RWPE1 (cell line): ENCODE measurements at regions not wholly inside any gene's neighbourhood (a gene's known extent, or its start where the extent isn't known, plus 50 kb on each side); places are given as distances from the start of the nearest gene placed in this dataset.
"Not testable (repeated sequence)": the region's sequence is repeated elsewhere in the genome, so short reads cannot be mapped to it uniquely, and the experiment has no call there.

Experiments
- CTCF ChIA-PET: fragments of 350-600 bp; sonication (Branson Sonifier 250); formaldehyde crosslinking; extraction: SDS; loops from one replicate; lab custom pipeline; 2021; lab: Yijun Ruan, JAX
- POLR2A ChIA-PET: fragments of 400-600 bp; formaldehyde crosslinking; extraction: SDS; loops from one replicate; lab custom pipeline; 2020; ENCODE audit warnings: antibody characterized with exemption; ENCODE audit not compliant: low non-redundant PET; lab: Yijun Ruan, JAX
- DNase-seq: peaks from one replicate; pipeline ENCODE4 v3.0.0; 2012; ENCODE audit warnings: low spot score
- H3K27ac ChIP-seq: fragments of 450-650 bp; 2 replicates; pipeline ENCODE4 v1.5.1; 2017
- TF ChIP-seq, protein P1 (sequence below): fragments of 450-650 bp; conservative IDR thresholded peaks from 2 replicates; pipeline ENCODE4 v1.5.1; 2017; ENCODE audit warnings: low read depth, mild to moderate bottlenecking

DNA sequence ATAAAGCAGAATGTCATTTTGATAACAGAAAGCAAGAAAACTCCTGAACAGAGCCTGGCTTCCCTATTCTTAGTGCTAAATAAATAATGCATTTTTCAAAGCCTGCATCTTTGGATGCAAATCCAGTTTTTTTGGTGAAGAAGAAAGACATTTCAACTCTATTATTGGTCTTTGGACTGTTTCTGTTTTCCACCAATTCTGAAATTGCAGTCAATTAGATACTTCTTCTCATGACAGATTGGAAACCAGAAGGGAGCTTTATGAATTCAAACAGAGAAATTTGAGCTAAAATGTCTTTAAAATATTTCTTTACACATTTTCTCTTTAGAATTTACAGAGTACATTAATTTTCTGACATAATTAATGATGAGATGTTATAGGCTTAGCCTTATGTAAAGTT lies 189.8 kb downstream of the YTHDC2 start:
- CTCF ChIA-PET = no interaction called here
- no peak for DNase-seq
- no peak overlapping the region for H3K27ac ChIP-seq
- POLR2A ChIA-PET = no interaction called here
- TF ChIP-seq, protein P1, sequence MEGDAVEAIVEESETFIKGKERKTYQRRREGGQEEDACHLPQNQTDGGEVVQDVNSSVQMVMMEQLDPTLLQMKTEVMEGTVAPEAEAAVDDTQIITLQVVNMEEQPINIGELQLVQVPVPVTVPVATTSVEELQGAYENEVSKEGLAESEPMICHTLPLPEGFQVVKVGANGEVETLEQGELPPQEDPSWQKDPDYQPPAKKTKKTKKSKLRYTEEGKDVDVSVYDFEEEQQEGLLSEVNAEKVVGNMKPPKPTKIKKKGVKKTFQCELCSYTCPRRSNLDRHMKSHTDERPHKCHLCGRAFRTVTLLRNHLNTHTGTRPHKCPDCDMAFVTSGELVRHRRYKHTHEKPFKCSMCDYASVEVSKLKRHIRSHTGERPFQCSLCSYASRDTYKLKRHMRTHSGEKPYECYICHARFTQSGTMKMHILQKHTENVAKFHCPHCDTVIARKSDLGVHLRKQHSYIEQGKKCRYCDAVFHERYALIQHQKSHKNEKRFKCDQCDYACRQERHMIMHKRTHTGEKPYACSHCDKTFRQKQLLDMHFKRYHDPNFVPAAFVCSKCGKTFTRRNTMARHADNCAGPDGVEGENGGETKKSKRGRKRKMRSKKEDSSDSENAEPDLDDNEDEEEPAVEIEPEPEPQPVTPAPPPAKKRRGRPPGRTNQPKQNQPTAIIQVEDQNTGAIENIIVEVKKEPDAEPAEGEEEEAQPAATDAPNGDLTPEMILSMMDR = no peak

- POLR2A ChIA-PET = no interaction called here
- no peak overlapping the region for H3K27ac ChIP-seq
- TF ChIP-seq, protein P1 = no peak
- CTCF ChIA-PET = interaction anchor here (0.5 to 0.7 kb wide), 3 partner anchors 10 to 227 kb away, joined by 3 to 4 read pairs (median 3); no protein-coding TSS in a partner anchor
- DNase-seq = no peak
These were observed 192.2 kb downstream of the YTHDC2 start for GRCh38 chr5:113705657-113706056.

GRCh38 chr5:113713051-113713450 lies 199.6 kb downstream of the YTHDC2 start:
- TF ChIP-seq, protein P1 = no peak
- ChIA-PET CTCF (interaction anchor here (1.1 kb wide), 1 partner anchor 31 kb away, joined by 3 read pairs; no protein-coding TSS in a partner anchor), POLR2A (no interaction called here)
- no peak overlapping the region for H3K27ac ChIP-seq
- DNase-seq = no peak

GRCh38 chr5:113715921-113716320 lies 202.4 kb downstream of the YTHDC2 start:
- CTCF ChIA-PET, DNase-seq, H3K27ac ChIP-seq, POLR2A ChIA-PET: not testable (repeated sequence)

- TF ChIP-seq, protein P1 = no peak
- no peak for DNase-seq
- CTCF ChIA-PET = no interaction called here
- H3K27ac ChIP-seq = no peak overlapping the region
- POLR2A ChIA-PET = no interaction called here
These were observed 206.1 kb downstream of the YTHDC2 start for GRCh38 chr5:113719549-113719948.

- no peak overlapping the region for H3K27ac ChIP-seq
- no peak for DNase-seq
- TF ChIP-seq, protein P1 = no peak
- ChIA-PET POLR2A (no interaction called here), CTCF (no interaction called here)
These were observed 207.7 kb downstream of the YTHDC2 start for GRCh38 chr5:113721171-113721570.

DNA sequence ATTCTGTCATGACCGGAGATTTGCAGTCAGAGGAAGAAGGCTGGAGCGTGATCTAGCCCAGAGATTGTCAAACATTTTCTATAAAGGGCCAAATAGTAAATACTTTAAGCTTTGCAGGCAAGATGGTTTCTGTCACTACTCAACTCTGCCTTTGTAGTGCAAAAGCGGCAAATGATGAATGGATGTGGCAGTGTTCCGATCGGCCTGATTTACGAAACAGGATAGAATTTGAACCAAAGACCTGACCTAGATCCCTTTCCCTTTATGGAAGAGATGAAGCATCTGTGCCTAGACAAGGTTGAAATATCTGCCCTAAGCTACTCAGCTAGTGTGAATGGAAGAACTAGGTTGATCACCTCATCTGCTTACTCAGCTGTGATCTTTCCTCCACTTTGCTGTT lies 209.5 kb downstream of the YTHDC2 start:
- CTCF ChIA-PET = no interaction called here
- DNase-seq = no peak
- H3K27ac ChIP-seq = no peak overlapping the region
- POLR2A ChIA-PET = interaction anchor here (0.5 kb wide), 1 partner anchor 20 kb away, joined by 3 read pairs; no protein-coding TSS in a partner anchor
- TF ChIP-seq, protein P1 = no peak
